HG02943 (cell line): ENCODE measurements at regions not wholly inside any gene's neighbourhood (a gene's known extent, or its start where the extent isn't known, plus 50 kb on each side); places are given as distances from the start of the nearest gene placed in this dataset.
"Not testable (repeated sequence)": the region's sequence is repeated elsewhere in the genome, so short reads cannot be mapped to it uniquely, and the experiment has no call there.

Experiments
- ATAC-seq: cut with Tn5 transposase; IDR thresholded peaks from one replicate; pipeline ENCODE4 v1.9.1; 2021; ENCODE audit warnings: mild to moderate bottlenecking, low read depth, moderate library complexity; ENCODE audit not compliant: unreplicated experiment

GRCh38 chr18:58805467-58806187 is 59.0 kb upstream of the ZNF532 start:
- ATAC-seq, result no peak

GRCh38 chr18:58806826-58807714 is 57.6 kb upstream of the ZNF532 start:
- peak; percentile 89 for ATAC-seq

GRCh38 chr18:58807766-58808165 is 56.9 kb upstream of the ZNF532 start:
- ATAC-seq, result no peak

GRCh38 chr18:58808349-58808748 is 56.3 kb upstream of the ZNF532 start:
- no peak for ATAC-seq

- not testable (repeated sequence) for ATAC-seq
Measured at GRCh38 chr18:58811859-58812258, 52.8 kb upstream of the ZNF532 start.

GRCh38 chr18:58813105-58813504 is 51.6 kb upstream of the ZNF532 start:
- no peak for ATAC-seq

- ATAC-seq, result no peak
Measured at GRCh38 chr18:58813561-58814225, 51.0 kb upstream of the ZNF532 start.

- no peak for ATAC-seq
Measured at GRCh38 chr18:58814317-58814716, 50.4 kb upstream of the ZNF532 start.
